ENCODE measurements at regions not wholly inside any gene's neighbourhood (a gene's known extent, or its start where the extent isn't known, plus 50 kb on each side); places are given as distances from the start of the nearest gene placed in this dataset.

- TF ChIP-seq SP1 (IDR thresholded peaks at IDR 0.05) (no peak), TARDBP (IDR thresholded peaks at IDR 0.05) (no peak), FOXA1 (IDR thresholded peaks at IDR 0.05) (no peak), PKNOX1 (IDR thresholded peaks at IDR 0.05) (no peak), NFRKB (IDR thresholded peaks at IDR 0.05) (no peak), CTBP1 (IDR thresholded peaks at IDR 0.05; ENCODE audit: borderline replicate concordance) (no peak), SUZ12 (IDR thresholded peaks at IDR 0.05) (no peak), FOXM1 (IDR thresholded peaks at IDR 0.05; ENCODE audit: borderline replicate concordance) (no peak)
Observed at GRCh38 chr11:82047200-82047599, 686.5 kb downstream of the FAM181B start.
